IMR-90 (cell line): ENCODE measurements at regions not wholly inside any gene's neighbourhood (a gene's known extent, or its start where the extent isn't known, plus 50 kb on each side); places are given as distances from the start of the nearest gene placed in this dataset.

Source experiments
- ATAC-seq: fragments of 200-7000 bp; cut with Tn5 transposase; 2 replicates; pipeline ENCODE4 v1.9.1; 2020; ENCODE audit warnings: low read depth, mild to moderate bottlenecking, moderate library complexity
- BruUV-seq: library from RNA; stranded (reverse); fragments of 400-500 nt; replicated peaks from 2 replicates; lab custom pipeline; 2021; lab: Mats Ljungman, UMichigan
- CTCF ChIA-PET: fragments of 300-600 bp; formaldehyde crosslinking; extraction: SDS; loops from one replicate; lab custom pipeline; 2021; ENCODE audit warnings: antibody characterized with exemption; lab: Yijun Ruan, JAX
- POLR2A ChIA-PET: fragments of 300-600 bp; sonication (Branson Sonifier 250); formaldehyde crosslinking; loops from one replicate; lab custom pipeline; 2022; ENCODE audit warnings: antibody characterized with exemption; ENCODE audit not compliant: unreplicated experiment; lab: Charles Lee
- DNase-seq: peaks from one replicate; pipeline ENCODE4 v3.0.0; 2013
- H2AFZ ChIP-seq: replicated peaks from 2 replicates; pipeline ENCODE3; 2013; ENCODE audit warnings: low read length, mild to moderate bottlenecking; ENCODE audit not compliant: poor library complexity
- H2AK5ac ChIP-seq: 2 replicates; pipeline ENCODE4 v1.6.1; 2013; ENCODE audit warnings: low read depth, low read length, inconsistent platforms
- H2AK9ac ChIP-seq: replicated peaks from 2 replicates; pipeline ENCODE3; 2013; ENCODE audit warnings: mild to moderate bottlenecking, low read depth, low read length, moderate library complexity; ENCODE audit not compliant: poor library complexity
- H2BK120ac ChIP-seq: 2 replicates; pipeline ENCODE4 v1.6.1; 2013; ENCODE audit warnings: low read depth, low read length, inconsistent platforms
- H2BK15ac ChIP-seq: 3 replicates; pipeline ENCODE4 v1.6.1; 2013; ENCODE audit warnings: low read depth, low read length, inconsistent platforms
- H2BK20ac ChIP-seq: 2 replicates; pipeline ENCODE4 v1.6.1; 2013; ENCODE audit warnings: low read depth, mild to moderate bottlenecking, inconsistent platforms, low read length, moderate library complexity
- H2BK5ac ChIP-seq: 2 replicates; pipeline ENCODE4 v1.6.1; 2013; ENCODE audit warnings: mild to moderate bottlenecking, low read depth, low read length, inconsistent platforms; ENCODE audit not compliant: poor library complexity, severe bottlenecking
- H3K14ac ChIP-seq: replicated peaks from 2 replicates; pipeline ENCODE4 v1.6.1; 2013; ENCODE audit warnings: low read depth, low read length, inconsistent platforms
- H3K18ac ChIP-seq: 2 replicates; pipeline ENCODE4 v1.6.1; 2013; ENCODE audit warnings: low read depth, low read length, control low read depth
- H3K23ac ChIP-seq: 2 replicates; pipeline ENCODE4 v1.6.1; 2013; ENCODE audit warnings: low read depth, low read length, inconsistent platforms
- H3K27ac ChIP-seq: 2 replicates; pipeline ENCODE4 v1.5.1; 2013; ENCODE audit warnings: mild to moderate bottlenecking, control low read depth, low read length; ENCODE audit not compliant: insufficient read depth
- H3K27me3 ChIP-seq: 2 replicates; pipeline ENCODE4 v1.6.1; 2013; ENCODE audit warnings: low read length; ENCODE audit not compliant: control insufficient read depth, insufficient read depth
- H3K36me3 ChIP-seq: 2 replicates; pipeline ENCODE4 v1.6.1; 2013; ENCODE audit warnings: low read length, mixed read lengths; ENCODE audit not compliant: control insufficient read depth, insufficient read depth
- H3K4ac ChIP-seq: 2 replicates; pipeline ENCODE4 v1.6.1; 2013; ENCODE audit warnings: low read depth, low read length, inconsistent platforms
- H3K4me1 ChIP-seq: 2 replicates; pipeline ENCODE4 v1.6.1; 2013; ENCODE audit warnings: low read length, mixed read lengths; ENCODE audit not compliant: control insufficient read depth, insufficient read depth
- H3K4me2 ChIP-seq: 2 replicates; pipeline ENCODE4 v1.6.1; 2013; ENCODE audit warnings: low read depth, mild to moderate bottlenecking, control low read depth, low read length, moderate library complexity
- H3K4me3 ChIP-seq: 2 replicates; pipeline ENCODE4 v1.5.1; 2013; ENCODE audit warnings: low read depth, mild to moderate bottlenecking, control low read depth, low read length, moderate library complexity; ENCODE audit not compliant: insufficient read depth
- H3K56ac ChIP-seq: 2 replicates; pipeline ENCODE4 v1.6.1; 2013; ENCODE audit warnings: low read length, inconsistent platforms; ENCODE audit not compliant: insufficient read depth; ENCODE audit errors: extremely low read depth
- H3K79me1 ChIP-seq, 2 experiments: 2 replicates each; pipeline ENCODE4 v1.6.1; 2013; ENCODE audit warnings: low read length in 2 of 2, inconsistent platforms in 1 of 2, low read depth in 1 of 2
- H3K9ac ChIP-seq: 2 replicates; pipeline ENCODE4 v1.6.1; 2013; ENCODE audit warnings: low read depth, low read length, control low read depth
- H3K9me1 ChIP-seq: 2 replicates; pipeline ENCODE4 v1.6.1; 2013; ENCODE audit warnings: low read length, inconsistent platforms; ENCODE audit not compliant: insufficient read depth
- H3K9me3 ChIP-seq: 2 replicates; pipeline ENCODE4 v1.6.1; 2013; ENCODE audit warnings: low read length; ENCODE audit not compliant: control insufficient read depth, insufficient read depth
- H4K20me1 ChIP-seq: 2 replicates; pipeline ENCODE4 v1.6.1; 2013; ENCODE audit warnings: low read length, inconsistent platforms; ENCODE audit not compliant: insufficient read depth
- H4K5ac ChIP-seq: 2 replicates; pipeline ENCODE4 v1.6.1; 2013; ENCODE audit warnings: mild to moderate bottlenecking, low read depth, low read length, control low read depth
- H4K8ac ChIP-seq, 2 experiments: 2 replicates each; pipeline ENCODE4 v1.6.1; 2013; ENCODE audit warnings: low read depth in 2 of 2, low read length in 2 of 2, control low read depth in 1 of 2, inconsistent platforms in 1 of 2
- H4K91ac ChIP-seq: 2 replicates; pipeline ENCODE4 v1.6.1; 2013; ENCODE audit warnings: low read depth, low read length, inconsistent platforms; ENCODE audit not compliant: insufficient read depth
- BHLHE40 ChIP-seq: fragments of 150-350 bp; IDR thresholded peaks from 2 replicates; pipeline ENCODE4 v1.6.1; 2016; ENCODE audit warnings: mild to moderate bottlenecking, low read depth, low read length
- CEBPB ChIP-seq: IDR thresholded peaks from 2 replicates; pipeline ENCODE4 v1.6.1; 2012; ENCODE audit warnings: low read depth, low read length, improper control_type of control experiment
- CHD1 ChIP-seq: IDR thresholded peaks from 2 replicates; pipeline ENCODE4 v1.6.1; 2012; ENCODE audit warnings: low read depth, low read length, improper control_type of control experiment
- ELK1 ChIP-seq: fragments of 150-350 bp; IDR thresholded peaks from 2 replicates; pipeline ENCODE4 v1.6.1; 2016; ENCODE audit warnings: low read depth, mild to moderate bottlenecking, low read length, moderate library complexity, borderline replicate concordance
- FOS ChIP-seq: fragments of 150-350 bp; IDR thresholded peaks from 2 replicates; pipeline ENCODE4 v1.6.1; 2016; ENCODE audit warnings: low read depth, low read length
- MAFK ChIP-seq: IDR thresholded peaks from 2 replicates; pipeline ENCODE4 v1.6.1; 2012; ENCODE audit warnings: low read depth, low read length, improper control_type of control experiment
- MAZ ChIP-seq: IDR thresholded peaks from 2 replicates; pipeline ENCODE4 v1.6.1; 2012; ENCODE audit warnings: low read depth, mild to moderate bottlenecking, low read length, improper control_type of control experiment, moderate library complexity, borderline replicate concordance
- MXI1 ChIP-seq: IDR thresholded peaks from 2 replicates; pipeline ENCODE4 v1.6.1; 2012; ENCODE audit warnings: low read depth, mild to moderate bottlenecking, low read length, moderate library complexity, borderline replicate concordance
- NFE2L2 ChIP-seq: fragments of 150-350 bp; IDR thresholded peaks from 2 replicates; pipeline ENCODE4 v1.6.1; 2016; ENCODE audit warnings: low read depth, mild to moderate bottlenecking, low read length
- POLR2A ChIP-seq: IDR thresholded peaks from 2 replicates; pipeline ENCODE4 v1.6.1; 2012; ENCODE audit warnings: mild to moderate bottlenecking, low read depth, low read length
- RAD21 ChIP-seq: IDR thresholded peaks from 2 replicates; pipeline ENCODE4 v1.6.1; 2012; ENCODE audit warnings: low read length, improper control_type of control experiment
- RCOR1 ChIP-seq: IDR thresholded peaks from 2 replicates; pipeline ENCODE4 v1.6.1; 2012; ENCODE audit warnings: mild to moderate bottlenecking, low read length, improper control_type of control experiment; ENCODE audit not compliant: insufficient replicate concordance
- RFX5 ChIP-seq: IDR thresholded peaks from 2 replicates; pipeline ENCODE4 v1.8.0; 2012; ENCODE audit warnings: low read depth, mild to moderate bottlenecking, low read length, moderate library complexity
- SMC3 ChIP-seq: fragments of 150-350 bp; IDR thresholded peaks from 2 replicates; pipeline ENCODE4 v1.6.1; 2016; ENCODE audit warnings: low read depth, mild to moderate bottlenecking, antibody characterized with exemption, low read length, moderate library complexity
- WGBS, 2 experiments: methylation state at CpG; one replicate each; pipeline versions ENCODE4 v1.1.5 to v1.1.7; 2013; ENCODE audit warnings: missing lambda C conversion rate in 2 of 2; ENCODE audit not compliant: insufficient read length in 1 of 2; ENCODE audit errors: extremely low coverage in 2 of 2; 5-methylcytosine and 5-hydroxymethylcytosine counted together
- dilution Hi-C: fragments of 300-500 bp; cut with HindIII; formaldehyde crosslinking; loops from one replicate; pipeline ENCODE4 v1.14.3; 2018; ENCODE audit warnings: low sequenced_read_pairs; ENCODE audit not compliant: unreplicated experiment
- in situ Hi-C: fragments of 300-500 bp; cut with MboI; formaldehyde crosslinking; loops from 3 replicates; pipeline ENCODE4 v1.14.3; 2019; ENCODE audit warnings: low sequenced_read_pairs, inconsistent platforms, mixed read lengths
- intact Hi-C: fragments of 100-400 bp; cut with micrococcal nuclease; formaldehyde crosslinking; loops from 2 replicates; pipeline ENCODE4 v1.10.0; 2022
- TF ChIP-seq, protein P1 (sequence below): fragments of 150-350 bp; IDR thresholded peaks from 2 replicates; pipeline ENCODE4 v1.6.1; 2017; ENCODE audit warnings: mild to moderate bottlenecking, antibody characterized with exemption, low read length, low read depth
- TF ChIP-seq, protein P2 (sequence below): conservative IDR thresholded peaks from 2 replicates; pipeline ENCODE4 v1.5.1; 2012; ENCODE audit warnings: mild to moderate bottlenecking, low read depth, low read length, improper control_type of control experiment

GRCh38 chr5:117732264-117732663, 1157.6 kb upstream of the SEMA6A start:
- Histone ChIP-seq H3K4ac (no peak overlapping the region), H4K20me1 (no peaks in the 10 kb centered on the region), H4K5ac (no peak overlapping the region), H2BK5ac (no peak overlapping the region), H3K18ac (no peak overlapping the region), H2AFZ (no peak overlapping the region), H4K91ac (no peak overlapping the region), H3K9ac (no peak overlapping the region), H2BK15ac (no peak overlapping the region), H3K36me3 (no peaks in the 10 kb centered on the region), H3K9me3 (no peaks in the 10 kb centered on the region), H4K8ac (no peak overlapping the region), H3K9me1 (no peaks in the 10 kb centered on the region), H2BK20ac (no peak overlapping the region), H2BK120ac (no peak overlapping the region), H3K27ac (no peak overlapping the region), H2AK9ac (no peak overlapping the region), H3K27me3 (no peaks in the 10 kb centered on the region), H3K23ac (no peak overlapping the region), H3K4me1 (no peaks in the 10 kb centered on the region), H3K4me2 (no peak overlapping the region), H3K4me3 (no peak overlapping the region), H3K79me1 (no peaks in the 10 kb centered on the region), H3K14ac (no peak overlapping the region), H2AK5ac (no peak overlapping the region), H3K56ac (no peak overlapping the region)
- dilution Hi-C loops: no loop called here
- intact Hi-C loops: no loop called here
- DNase-seq: no peak
- no peak for ATAC-seq
- BruUV-seq: no TSS peak
- TF ChIP-seq POLR2A (no peak), RFX5 (no peak), MXI1 (no peak), FOS (no peak), RAD21 (no peak), NFE2L2 (no peak), RCOR1 (no peak), BHLHE40 (no peak), MAZ (no peak), CHD1 (no peak), SMC3 (no peak), MAFK (no peak), CEBPB (no peak), ELK1 (no peak)
- TF ChIP-seq, protein P1, sequence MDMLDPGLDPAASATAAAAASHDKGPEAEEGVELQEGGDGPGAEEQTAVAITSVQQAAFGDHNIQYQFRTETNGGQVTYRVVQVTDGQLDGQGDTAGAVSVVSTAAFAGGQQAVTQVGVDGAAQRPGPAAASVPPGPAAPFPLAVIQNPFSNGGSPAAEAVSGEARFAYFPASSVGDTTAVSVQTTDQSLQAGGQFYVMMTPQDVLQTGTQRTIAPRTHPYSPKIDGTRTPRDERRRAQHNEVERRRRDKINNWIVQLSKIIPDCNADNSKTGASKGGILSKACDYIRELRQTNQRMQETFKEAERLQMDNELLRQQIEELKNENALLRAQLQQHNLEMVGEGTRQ: no peak
- TF ChIP-seq, protein P2, sequence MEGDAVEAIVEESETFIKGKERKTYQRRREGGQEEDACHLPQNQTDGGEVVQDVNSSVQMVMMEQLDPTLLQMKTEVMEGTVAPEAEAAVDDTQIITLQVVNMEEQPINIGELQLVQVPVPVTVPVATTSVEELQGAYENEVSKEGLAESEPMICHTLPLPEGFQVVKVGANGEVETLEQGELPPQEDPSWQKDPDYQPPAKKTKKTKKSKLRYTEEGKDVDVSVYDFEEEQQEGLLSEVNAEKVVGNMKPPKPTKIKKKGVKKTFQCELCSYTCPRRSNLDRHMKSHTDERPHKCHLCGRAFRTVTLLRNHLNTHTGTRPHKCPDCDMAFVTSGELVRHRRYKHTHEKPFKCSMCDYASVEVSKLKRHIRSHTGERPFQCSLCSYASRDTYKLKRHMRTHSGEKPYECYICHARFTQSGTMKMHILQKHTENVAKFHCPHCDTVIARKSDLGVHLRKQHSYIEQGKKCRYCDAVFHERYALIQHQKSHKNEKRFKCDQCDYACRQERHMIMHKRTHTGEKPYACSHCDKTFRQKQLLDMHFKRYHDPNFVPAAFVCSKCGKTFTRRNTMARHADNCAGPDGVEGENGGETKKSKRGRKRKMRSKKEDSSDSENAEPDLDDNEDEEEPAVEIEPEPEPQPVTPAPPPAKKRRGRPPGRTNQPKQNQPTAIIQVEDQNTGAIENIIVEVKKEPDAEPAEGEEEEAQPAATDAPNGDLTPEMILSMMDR: no peak
- 60% methylated on average over 2 of the region's 3 CpGs; no CpG with 5 or more reads in 1 of the 2 experiments for WGBS, 2 experiments
- POLR2A ChIA-PET: no interaction called here
- in situ Hi-C loops: no loop called here
- CTCF ChIA-PET: interaction anchor here (0.6 kb wide), 1 partner anchor 32 kb away, joined by 3 read pairs; no protein-coding TSS in a partner anchor
